ENCODE measurements at regions not wholly inside any gene's neighbourhood (a gene's known extent, or its start where the extent isn't known, plus 50 kb on each side); places are given as distances from the start of the nearest gene placed in this dataset.
"Not testable (repeated sequence)": the region's sequence is repeated elsewhere in the genome, so short reads cannot be mapped to it uniquely, and the experiment has no call there.

- TF ChIP-seq CTCF (IDR thresholded peaks at IDR 0.05; ENCODE audit: extremely low read depth, insufficient read depth, missing control alignments), result no peak
- in situ Hi-C loops (cut with MboI; ENCODE audit: low pct_unique_long_range_greater_than_20kb, low sequenced_read_pairs, unreplicated experiment), result no loop called here
- DNase-seq (ENCODE audit: low spot score), result no peak
Measured at GRCh38 chr10:63058236-63058635, 74.9 kb upstream of the NRBF2 start.

- TF ChIP-seq CTCF (IDR thresholded peaks at IDR 0.05; ENCODE audit: extremely low read depth, insufficient read depth, missing control alignments), result no peak
- DNase-seq (ENCODE audit: low spot score), result no peak
- in situ Hi-C loops (cut with MboI; ENCODE audit: low pct_unique_long_range_greater_than_20kb, low sequenced_read_pairs, unreplicated experiment), result no loop called here
Measured at GRCh38 chr10:63057509-63057908, 75.6 kb upstream of the NRBF2 start.

GRCh38 chr10:63055705-63056104 lies 77.4 kb upstream of the NRBF2 start:
- no peak for TF ChIP-seq CTCF (IDR thresholded peaks at IDR 0.05; ENCODE audit: extremely low read depth, insufficient read depth, missing control alignments)
- in situ Hi-C loops (cut with MboI; ENCODE audit: low pct_unique_long_range_greater_than_20kb, low sequenced_read_pairs, unreplicated experiment), result no loop called here
- DNase-seq (ENCODE audit: low spot score), result no peak

GRCh38 chr10:63054889-63055611 lies 78.1 kb upstream of the NRBF2 start:
- no peak for TF ChIP-seq CTCF (IDR thresholded peaks at IDR 0.05; ENCODE audit: extremely low read depth, insufficient read depth, missing control alignments)
- in situ Hi-C loops (cut with MboI; ENCODE audit: low pct_unique_long_range_greater_than_20kb, low sequenced_read_pairs, unreplicated experiment), result no loop called here
- no peak for DNase-seq (ENCODE audit: low spot score)

- in situ Hi-C loops (cut with MboI; ENCODE audit: low pct_unique_long_range_greater_than_20kb, low sequenced_read_pairs, unreplicated experiment), result no loop called here
- TF ChIP-seq CTCF (IDR thresholded peaks at IDR 0.05; ENCODE audit: extremely low read depth, insufficient read depth, missing control alignments), result no peak
- DNase-seq (ENCODE audit: low spot score), result no peak
Measured at GRCh38 chr10:63052083-63052482, 81.0 kb upstream of the NRBF2 start.

- in situ Hi-C loops (cut with MboI; ENCODE audit: low pct_unique_long_range_greater_than_20kb, low sequenced_read_pairs, unreplicated experiment), result no loop called here
- no peak for TF ChIP-seq CTCF (IDR thresholded peaks at IDR 0.05; ENCODE audit: extremely low read depth, insufficient read depth, missing control alignments)
- DNase-seq (ENCODE audit: low spot score), result no peak
Measured at GRCh38 chr10:63042256-63042655, 90.9 kb upstream of the NRBF2 start.

GRCh38 chr10:63033616-63034185 lies 99.4 kb upstream of the NRBF2 start:
- in situ Hi-C loops (cut with MboI; ENCODE audit: low pct_unique_long_range_greater_than_20kb, low sequenced_read_pairs, unreplicated experiment); DNase-seq (ENCODE audit: low spot score): not testable (repeated sequence)
